GM12865 (cell line): ENCODE measurements at regions not wholly inside any gene's neighbourhood (a gene's known extent, or its start where the extent isn't known, plus 50 kb on each side); places are given as distances from the start of the nearest gene placed in this dataset.

Source experiments
- DNase-seq: peaks from one replicate; pipeline ENCODE4 v3.0.0; 2010; ENCODE audit warnings: low read depth
- H3K4me3 ChIP-seq: 2 replicates; pipeline ENCODE4 v1.5.1; 2011; ENCODE audit warnings: mild to moderate bottlenecking, low read depth, low read length, control low read depth
- TF ChIP-seq, protein P1 (sequence below): IDR thresholded peaks from 2 replicates; pipeline ENCODE4 v1.5.1; 2011; ENCODE audit warnings: low read length, control low read depth, low read depth, inconsistent platforms; ENCODE audit not compliant: insufficient read depth; ENCODE audit errors: missing control alignments

DNA sequence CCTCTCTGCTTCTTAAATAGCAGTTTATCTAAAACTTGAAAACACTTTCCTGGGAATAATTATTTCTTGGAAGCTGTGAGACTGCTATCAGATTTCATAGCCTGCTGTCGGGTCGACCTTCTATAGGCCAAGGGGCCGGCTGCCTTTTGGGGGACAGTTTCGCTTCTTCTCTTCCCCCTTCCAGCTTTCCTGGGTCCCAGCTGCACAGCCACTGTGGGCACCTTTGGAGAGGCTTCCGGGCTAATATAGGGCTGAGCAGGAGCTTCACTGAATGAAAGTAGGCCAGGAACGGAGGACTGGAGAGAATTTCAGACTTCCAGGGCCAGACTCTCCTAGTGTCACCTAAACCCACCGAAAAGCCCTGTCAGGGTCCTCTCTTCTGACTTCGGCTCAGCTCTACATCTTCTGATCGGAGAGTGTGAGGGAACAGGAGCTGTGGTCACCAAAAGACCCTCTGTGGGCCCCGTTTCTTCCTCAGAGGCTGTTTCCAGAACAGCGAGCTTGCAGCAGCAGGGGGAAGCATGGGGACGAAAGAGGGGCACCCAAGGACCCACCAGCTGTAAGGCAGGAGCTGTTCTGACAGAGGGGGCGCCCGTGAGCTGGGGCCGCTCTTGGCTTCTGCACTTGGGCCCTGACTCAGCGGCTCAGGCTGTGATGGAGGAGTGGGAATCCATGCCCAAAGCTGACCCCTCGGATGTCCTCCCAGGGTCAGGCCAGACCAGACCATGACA, 620.6 kb downstream of the BCOR start:
- no peak overlapping the region for H3K4me3 ChIP-seq
- TF ChIP-seq, protein P1, sequence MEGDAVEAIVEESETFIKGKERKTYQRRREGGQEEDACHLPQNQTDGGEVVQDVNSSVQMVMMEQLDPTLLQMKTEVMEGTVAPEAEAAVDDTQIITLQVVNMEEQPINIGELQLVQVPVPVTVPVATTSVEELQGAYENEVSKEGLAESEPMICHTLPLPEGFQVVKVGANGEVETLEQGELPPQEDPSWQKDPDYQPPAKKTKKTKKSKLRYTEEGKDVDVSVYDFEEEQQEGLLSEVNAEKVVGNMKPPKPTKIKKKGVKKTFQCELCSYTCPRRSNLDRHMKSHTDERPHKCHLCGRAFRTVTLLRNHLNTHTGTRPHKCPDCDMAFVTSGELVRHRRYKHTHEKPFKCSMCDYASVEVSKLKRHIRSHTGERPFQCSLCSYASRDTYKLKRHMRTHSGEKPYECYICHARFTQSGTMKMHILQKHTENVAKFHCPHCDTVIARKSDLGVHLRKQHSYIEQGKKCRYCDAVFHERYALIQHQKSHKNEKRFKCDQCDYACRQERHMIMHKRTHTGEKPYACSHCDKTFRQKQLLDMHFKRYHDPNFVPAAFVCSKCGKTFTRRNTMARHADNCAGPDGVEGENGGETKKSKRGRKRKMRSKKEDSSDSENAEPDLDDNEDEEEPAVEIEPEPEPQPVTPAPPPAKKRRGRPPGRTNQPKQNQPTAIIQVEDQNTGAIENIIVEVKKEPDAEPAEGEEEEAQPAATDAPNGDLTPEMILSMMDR = peak; percentile 24
- DNase-seq = no peak

DNA sequence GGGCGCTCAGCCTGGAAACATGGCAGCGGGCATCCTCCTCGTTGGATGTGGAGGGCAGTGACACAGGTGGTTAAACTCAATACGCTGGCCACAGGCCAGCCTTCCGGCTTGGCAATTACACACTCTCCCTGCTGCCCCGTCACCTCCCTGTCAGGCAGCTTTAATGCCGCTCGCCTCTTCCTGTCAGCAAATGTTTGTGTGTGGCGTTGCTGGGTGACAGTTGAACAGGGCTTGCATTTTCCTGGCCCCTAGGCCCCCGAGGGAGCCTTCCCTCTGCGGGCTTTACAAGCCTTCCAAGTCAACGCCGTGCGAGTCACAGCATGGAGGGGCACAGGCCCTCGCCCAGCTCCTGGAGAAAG, 620.0 kb downstream of the BCOR start:
- DNase-seq = peak; percentile 41
- TF ChIP-seq, protein P1 = no peak
- no peak overlapping the region for H3K4me3 ChIP-seq

DNA sequence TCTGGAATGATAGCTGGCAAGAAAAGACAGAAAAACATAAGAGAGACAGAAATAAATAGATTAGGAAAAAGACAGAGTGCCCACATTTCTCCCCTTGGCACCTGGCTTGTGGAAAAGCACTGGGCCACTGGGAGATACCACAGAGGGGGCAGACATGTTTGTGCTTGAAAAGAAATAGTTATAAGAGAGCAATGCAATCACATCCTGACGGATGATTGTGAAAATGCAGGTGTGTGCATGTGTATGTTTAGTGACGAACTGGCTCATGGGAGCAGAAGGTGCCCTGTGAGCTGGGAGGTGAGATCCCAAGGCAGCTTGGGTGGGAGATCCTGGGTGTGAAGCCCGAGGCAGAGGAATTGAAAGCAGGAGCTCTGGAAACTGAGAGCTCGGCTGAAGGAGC, 617.9 kb downstream of the BCOR start:
- TF ChIP-seq, protein P1 = no peak
- DNase-seq = no peak
- no peak overlapping the region for H3K4me3 ChIP-seq

DNA sequence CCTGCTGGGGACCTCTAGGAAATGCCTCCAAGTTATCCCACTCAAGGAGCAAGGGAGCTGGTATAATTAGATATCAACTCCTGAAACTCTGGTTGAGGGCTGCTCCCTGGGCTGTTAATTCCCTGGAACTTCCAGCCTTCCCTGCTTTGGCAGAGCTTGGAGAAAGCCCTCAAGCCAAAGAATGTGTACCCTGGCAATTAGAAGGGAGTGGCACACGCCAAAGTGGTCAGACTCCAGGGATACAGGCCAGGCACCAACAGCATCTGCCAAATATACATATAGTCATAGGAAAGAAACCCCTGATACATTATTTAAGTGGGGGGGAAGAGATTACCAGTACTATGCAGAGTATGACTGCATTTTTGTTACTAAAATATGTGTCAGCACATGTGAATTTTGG, 616.8 kb downstream of the BCOR start:
- DNase-seq = no peak
- H3K4me3 ChIP-seq = no peak overlapping the region
- TF ChIP-seq, protein P1 = no peak

DNA sequence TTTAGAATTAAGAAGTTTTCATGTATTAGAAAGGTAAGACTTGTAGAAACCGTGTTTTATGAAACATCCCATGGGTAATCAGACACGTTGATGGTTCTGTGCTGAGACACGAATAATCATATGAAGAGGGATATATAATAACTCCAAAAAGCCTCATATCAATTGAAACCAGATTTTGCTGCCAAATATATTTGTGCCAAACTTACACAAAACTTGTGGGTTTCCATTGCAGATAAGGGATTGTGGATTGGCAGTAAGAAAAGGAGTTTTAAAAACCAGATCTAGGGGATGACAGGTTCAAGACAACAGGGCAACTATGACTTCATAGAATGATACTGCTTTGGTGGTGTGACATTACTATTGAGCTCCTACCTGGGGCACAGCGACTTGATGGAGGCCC, 616.1 kb downstream of the BCOR start:
- no peak overlapping the region for H3K4me3 ChIP-seq
- no peak for DNase-seq
- TF ChIP-seq, protein P1 = no peak

DNA sequence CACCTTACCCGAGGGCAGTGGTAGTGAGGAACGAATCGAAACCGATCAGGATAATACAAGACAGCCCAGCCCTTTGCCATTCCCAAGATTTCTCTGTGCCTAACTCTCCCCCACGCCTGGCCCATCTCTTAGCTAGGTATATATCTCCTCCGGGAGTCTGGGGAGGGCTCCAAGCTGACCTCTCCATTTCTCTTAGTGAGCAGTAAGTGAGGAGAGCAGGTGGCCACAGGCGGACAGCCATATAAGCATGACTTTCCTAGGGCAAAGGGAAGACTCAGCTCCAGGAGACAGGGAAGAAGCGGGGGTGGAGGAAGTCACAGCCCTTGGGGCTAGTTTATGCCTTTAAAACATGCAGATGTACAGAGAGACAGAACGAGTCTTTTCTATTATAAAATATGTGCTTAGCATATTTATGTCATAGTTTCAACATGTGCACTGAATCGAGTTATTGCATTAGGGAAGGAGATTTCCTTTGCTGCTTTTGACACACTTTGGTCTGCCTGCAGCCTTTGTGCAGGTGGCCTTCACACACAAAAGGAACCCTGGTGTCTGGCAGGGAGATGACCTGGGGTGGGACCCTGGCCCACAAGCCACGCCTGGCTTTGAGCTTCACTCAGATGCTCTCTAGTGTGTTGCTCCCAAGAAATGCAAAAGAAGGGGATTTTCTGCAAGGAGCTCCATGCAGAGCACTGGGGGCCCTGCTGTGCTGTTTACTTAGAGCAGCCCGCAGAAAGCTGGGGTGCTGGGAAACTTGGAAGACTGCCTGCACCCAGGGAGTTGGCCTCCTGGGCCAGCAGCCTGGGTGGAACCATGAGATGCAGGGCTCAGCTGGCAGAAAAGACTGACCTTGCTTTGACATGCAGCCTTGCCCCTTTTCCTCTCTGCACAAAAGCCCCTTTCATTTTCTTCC, 613.3 kb downstream of the BCOR start:
- H3K4me3 ChIP-seq = no peak overlapping the region
- DNase-seq = no peak
- TF ChIP-seq, protein P1 = no peak
